ENCODE measurements at regions not wholly inside any gene's neighbourhood (a gene's known extent, or its start where the extent isn't known, plus 50 kb on each side); places are given as distances from the start of the nearest gene placed in this dataset.

GRCh38 chr21:35885942-35886541 is 174.3 kb downstream of the SETD4 start:
- no peak for DNase-seq (ENCODE audit: low read depth, low spot score)

GRCh38 chr21:35882791-35883240 is 177.5 kb downstream of the SETD4 start:
- no peak for TF ChIP-seq CTCF (IDR thresholded peaks at IDR 0.05; ENCODE audit: insufficient read depth, low read length, missing control alignments)

More at GRCh38 chr21:35885942-35886541, 174.3 kb downstream of the SETD4 start:
- no peak overlapping the region for H3K4me3 ChIP-seq (ENCODE audit: low read depth, low read length)
- ChIA-PET POLR2A (no interaction called here), CTCF (no interaction called here)
- no peak for TF ChIP-seq CTCF (IDR thresholded peaks at IDR 0.05; ENCODE audit: insufficient read depth, low read length, missing control alignments)

GRCh38 chr21:35873441-35873840 is 186.9 kb downstream of the SETD4 start:
- no peak overlapping the region for H3K4me3 ChIP-seq (ENCODE audit: low read depth, low read length)
- ChIA-PET CTCF (no interaction called here), POLR2A (no interaction called here)
- DNase-seq (ENCODE audit: low read depth, low spot score) = no peak
- no peak for TF ChIP-seq CTCF (IDR thresholded peaks at IDR 0.05; ENCODE audit: insufficient read depth, low read length, missing control alignments)

More at GRCh38 chr21:35882791-35883240, 177.5 kb downstream of the SETD4 start:
- CTCF ChIA-PET = interaction anchor here (0.9 kb wide), 1 partner anchor 145 kb away, joined by 3 read pairs; no protein-coding TSS in a partner anchor
- no peak overlapping the region for H3K4me3 ChIP-seq (ENCODE audit: low read depth, low read length)
- POLR2A ChIA-PET = no interaction called here
- no peak for DNase-seq (ENCODE audit: low read depth, low spot score)

GRCh38 chr21:35871906-35872305 is 188.4 kb downstream of the SETD4 start:
- POLR2A ChIA-PET = no interaction called here
- TF ChIP-seq CTCF (IDR thresholded peaks at IDR 0.05; ENCODE audit: insufficient read depth, low read length, missing control alignments) = no peak
- H3K4me3 ChIP-seq (ENCODE audit: low read depth, low read length) = no peak overlapping the region
- DNase-seq (ENCODE audit: low read depth, low spot score) = no peak
- CTCF ChIA-PET = no interaction called here

- ChIA-PET POLR2A (no interaction called here), CTCF (no interaction called here)
- H3K4me3 ChIP-seq (ENCODE audit: low read depth, low read length) = no peak overlapping the region
- DNase-seq (ENCODE audit: low read depth, low spot score) = no peak
- no peak for TF ChIP-seq CTCF (IDR thresholded peaks at IDR 0.05; ENCODE audit: insufficient read depth, low read length, missing control alignments)
Measured at GRCh38 chr21:35868869-35869223, 191.5 kb downstream of the SETD4 start.

- TF ChIP-seq CTCF (IDR thresholded peaks at IDR 0.05; ENCODE audit: insufficient read depth, low read length, missing control alignments) = no peak
- H3K4me3 ChIP-seq (ENCODE audit: low read depth, low read length) = no peak overlapping the region
- DNase-seq (ENCODE audit: low read depth, low spot score) = no peak
- POLR2A ChIA-PET = no interaction called here
- CTCF ChIA-PET = no interaction called here
Measured at GRCh38 chr21:35868005-35868868, 192.1 kb downstream of the SETD4 start.

All from AG04449 (cell line).